ENCODE measurements at regions not wholly inside any gene's neighbourhood (a gene's known extent, or its start where the extent isn't known, plus 50 kb on each side); places are given as distances from the start of the nearest gene placed in this dataset.
"Not testable (repeated sequence)": the region's sequence is repeated elsewhere in the genome, so short reads cannot be mapped to it uniquely, and the experiment has no call there.

DNA sequence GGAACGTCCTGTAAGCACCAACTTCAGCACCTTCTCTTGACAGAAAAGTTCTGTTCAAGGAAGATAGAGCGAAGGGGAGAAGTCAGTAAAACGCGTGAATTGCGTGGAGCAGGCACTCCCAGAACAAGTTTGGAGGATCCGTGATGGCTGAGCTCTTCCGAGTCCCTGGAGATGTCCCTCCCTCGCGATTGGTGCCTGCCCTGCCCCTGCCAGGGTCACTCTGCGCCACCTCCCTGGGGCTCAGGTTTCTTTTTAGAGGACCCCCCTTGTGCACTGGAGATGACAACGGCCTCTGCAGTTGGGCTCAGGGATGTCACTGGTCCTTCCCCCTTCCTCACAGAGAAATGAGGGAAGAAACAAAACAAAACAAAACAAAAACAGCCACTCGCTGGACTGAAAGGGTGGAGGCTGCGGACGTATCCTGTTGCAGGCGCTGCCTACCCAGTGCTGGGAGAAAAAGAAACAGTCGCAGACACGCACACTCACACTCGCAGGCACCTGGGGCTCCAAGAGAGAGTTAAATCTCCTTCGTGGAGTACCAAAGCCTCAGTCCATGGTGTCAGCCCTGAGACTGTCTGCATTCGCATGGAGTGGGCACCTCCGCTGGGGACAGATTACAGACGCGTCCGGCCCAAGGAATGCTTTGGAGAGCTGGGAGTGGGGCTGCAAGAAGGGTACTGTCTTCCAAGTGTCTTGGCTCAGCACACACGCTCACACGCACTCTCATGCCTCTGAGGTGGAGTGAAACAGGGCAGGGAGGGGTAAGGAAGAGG lies 512.7 kb downstream of the SLCO4C1 start:
- Histone ChIP-seq H3K36me3 (ENCODE audit: insufficient read depth, low read length) (no peaks in the 10 kb centered on the region), H3F3A (ENCODE audit: low read depth) (no peaks in the 10 kb centered on the region), H3K9ac (ENCODE audit: low read depth, low read length, poor library complexity, severe bottlenecking) (no peak overlapping the region), H3K9me3 (ENCODE audit: insufficient read depth, low read depth, low read length) (no peaks in the 10 kb centered on the region), H3K27me3 (ENCODE audit: insufficient read depth, low read length, poor library complexity, severe bottlenecking) (no peaks in the 10 kb centered on the region), H3K4me2 (ENCODE audit: low read depth, low read length, poor library complexity, severe bottlenecking) (no peak overlapping the region), H3K9me2 (replicated peaks; ENCODE audit: low read depth, low read length) (no peaks in the 10 kb centered on the region), H3K79me2 (ENCODE audit: insufficient read depth, low read length) (no peaks in the 10 kb centered on the region), H3K4me3 (ENCODE audit: low read length, poor library complexity, severe bottlenecking) (no peak overlapping the region), H4K20me1 (ENCODE audit: insufficient read depth, low read length, poor library complexity, severe bottlenecking) (no peaks in the 10 kb centered on the region), H2AFZ (ENCODE audit: low read length) (no peak overlapping the region), H3K4me1 (ENCODE audit: insufficient read depth, low read length, poor library complexity, severe bottlenecking) (no peaks in the 10 kb centered on the region)
- TF ChIP-seq, protein P1, sequence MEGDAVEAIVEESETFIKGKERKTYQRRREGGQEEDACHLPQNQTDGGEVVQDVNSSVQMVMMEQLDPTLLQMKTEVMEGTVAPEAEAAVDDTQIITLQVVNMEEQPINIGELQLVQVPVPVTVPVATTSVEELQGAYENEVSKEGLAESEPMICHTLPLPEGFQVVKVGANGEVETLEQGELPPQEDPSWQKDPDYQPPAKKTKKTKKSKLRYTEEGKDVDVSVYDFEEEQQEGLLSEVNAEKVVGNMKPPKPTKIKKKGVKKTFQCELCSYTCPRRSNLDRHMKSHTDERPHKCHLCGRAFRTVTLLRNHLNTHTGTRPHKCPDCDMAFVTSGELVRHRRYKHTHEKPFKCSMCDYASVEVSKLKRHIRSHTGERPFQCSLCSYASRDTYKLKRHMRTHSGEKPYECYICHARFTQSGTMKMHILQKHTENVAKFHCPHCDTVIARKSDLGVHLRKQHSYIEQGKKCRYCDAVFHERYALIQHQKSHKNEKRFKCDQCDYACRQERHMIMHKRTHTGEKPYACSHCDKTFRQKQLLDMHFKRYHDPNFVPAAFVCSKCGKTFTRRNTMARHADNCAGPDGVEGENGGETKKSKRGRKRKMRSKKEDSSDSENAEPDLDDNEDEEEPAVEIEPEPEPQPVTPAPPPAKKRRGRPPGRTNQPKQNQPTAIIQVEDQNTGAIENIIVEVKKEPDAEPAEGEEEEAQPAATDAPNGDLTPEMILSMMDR (conservative IDR thresholded peaks at IDR 0.05; ENCODE audit: low read length), result no peak
- TF ChIP-seq EZH2phosphoT487 (IDR thresholded peaks at IDR 0.05; ENCODE audit: borderline replicate concordance), result no peak

DNA sequence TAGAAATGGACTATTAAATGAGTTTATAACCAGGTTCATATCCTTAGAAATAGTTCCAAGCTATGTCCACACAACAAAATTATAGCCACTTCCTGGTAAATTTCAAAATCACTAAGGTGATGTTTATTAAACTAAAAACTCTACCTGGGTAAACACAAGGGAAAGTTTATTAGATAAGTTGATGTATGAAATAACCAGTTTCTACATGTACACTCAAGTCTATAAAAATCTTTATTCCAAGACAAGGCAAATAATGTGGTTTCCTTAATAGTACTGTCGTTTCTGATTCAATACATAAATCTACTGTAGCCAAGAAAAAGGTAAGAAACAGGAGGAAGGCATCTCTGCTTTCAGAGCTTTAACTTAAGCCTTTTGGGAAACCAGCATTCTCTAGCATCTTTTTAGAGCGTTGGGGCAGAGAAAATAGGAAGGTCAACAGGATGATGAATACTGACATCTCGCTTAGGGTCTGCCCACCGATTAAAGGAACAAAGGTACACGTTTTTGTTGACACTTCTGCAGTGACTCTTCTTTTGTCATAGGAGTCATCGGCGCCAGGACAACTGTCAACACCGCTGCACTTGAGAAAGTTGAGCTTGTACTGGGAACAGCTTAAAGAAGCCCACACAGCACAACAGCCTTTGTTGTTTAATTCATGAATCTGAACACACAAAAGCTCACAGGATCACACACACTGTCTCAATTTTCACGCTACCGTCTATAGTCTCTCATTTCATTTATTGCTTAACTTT lies 513.6 kb downstream of the SLCO4C1 start:
- no peaks in the 10 kb centered on the region for H3K79me2 ChIP-seq (ENCODE audit: insufficient read depth, low read length)
- no peaks in the 10 kb centered on the region for H3K9me3 ChIP-seq (ENCODE audit: insufficient read depth, low read depth, low read length)
- H3K9me2 ChIP-seq (replicated peaks; ENCODE audit: low read depth, low read length), result no peaks in the 10 kb centered on the region
- H3K9ac ChIP-seq (ENCODE audit: low read depth, low read length, poor library complexity, severe bottlenecking), result no peak overlapping the region
- H3K36me3 ChIP-seq (ENCODE audit: insufficient read depth, low read length), result no peaks in the 10 kb centered on the region
- H4K20me1 ChIP-seq (ENCODE audit: insufficient read depth, low read length, poor library complexity, severe bottlenecking), result no peaks in the 10 kb centered on the region
- H3K4me3 ChIP-seq (ENCODE audit: low read length, poor library complexity, severe bottlenecking), result no peak overlapping the region
- H2AFZ ChIP-seq (ENCODE audit: low read length), result no peak overlapping the region
- no peaks in the 10 kb centered on the region for H3K4me1 ChIP-seq (ENCODE audit: insufficient read depth, low read length, poor library complexity, severe bottlenecking)
- H3K27me3 ChIP-seq (ENCODE audit: insufficient read depth, low read length, poor library complexity, severe bottlenecking), result no peaks in the 10 kb centered on the region
- no peaks in the 10 kb centered on the region for H3F3A ChIP-seq (ENCODE audit: low read depth)
- H3K4me2 ChIP-seq (ENCODE audit: low read depth, low read length, poor library complexity, severe bottlenecking), result no peak overlapping the region
- no peak for TF ChIP-seq EZH2phosphoT487 (IDR thresholded peaks at IDR 0.05; ENCODE audit: borderline replicate concordance)
- TF ChIP-seq, protein P1 (conservative IDR thresholded peaks at IDR 0.05; ENCODE audit: low read length), result no peak

DNA sequence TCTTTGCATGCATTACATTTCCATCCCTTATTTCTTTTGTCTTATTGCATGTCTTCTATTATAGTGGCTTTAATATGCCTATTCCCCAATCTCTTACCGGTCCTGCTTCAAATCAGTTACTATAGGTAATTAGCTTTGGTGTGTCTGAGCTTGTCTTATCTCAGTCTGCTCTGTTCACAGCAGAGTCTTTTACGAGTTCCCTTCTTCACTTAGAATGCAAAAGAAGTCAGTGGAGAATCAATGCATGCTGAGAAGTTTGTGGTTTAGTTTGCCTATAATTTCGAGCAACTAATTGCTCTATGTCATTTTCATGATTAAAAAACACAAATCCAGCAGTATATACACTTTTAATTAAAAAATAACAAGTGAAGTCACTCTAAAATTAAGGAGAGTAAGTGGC lies 545.0 kb downstream of the SLCO4C1 start:
- Histone ChIP-seq H3K4me1 (ENCODE audit: insufficient read depth, low read length, poor library complexity, severe bottlenecking) (no peaks in the 10 kb centered on the region), H3K4me3 (ENCODE audit: low read length, poor library complexity, severe bottlenecking) (no peak overlapping the region)

DNA sequence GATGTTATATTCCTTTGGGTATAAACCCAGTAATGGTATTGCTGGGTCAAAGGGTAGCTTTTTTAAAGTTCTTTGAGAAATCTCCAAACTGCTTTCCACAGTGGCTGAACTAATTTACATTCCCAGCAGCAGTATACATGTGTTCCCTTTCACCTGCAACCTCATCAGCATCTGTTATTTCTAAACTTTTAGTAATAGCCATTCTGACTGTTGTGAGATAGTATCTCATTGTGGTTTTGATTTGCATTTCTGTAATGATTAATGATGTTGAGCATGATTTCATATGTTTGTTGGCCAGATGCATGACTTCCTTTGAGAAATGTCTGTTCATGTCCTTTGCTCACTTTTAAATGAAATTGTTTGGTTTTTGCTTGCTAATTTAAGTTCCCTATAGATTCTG lies 553.1 kb downstream of the SLCO4C1 start:
- not testable (repeated sequence) for H3K9ac ChIP-seq (ENCODE audit: low read depth, low read length, poor library complexity, severe bottlenecking); H3K4me3 ChIP-seq (ENCODE audit: low read length, poor library complexity, severe bottlenecking); H3K9me2 ChIP-seq (replicated peaks; ENCODE audit: low read depth, low read length); H3K4me2 ChIP-seq (ENCODE audit: low read depth, low read length, poor library complexity, severe bottlenecking); H3K4me1 ChIP-seq (ENCODE audit: insufficient read depth, low read length, poor library complexity, severe bottlenecking); H3K79me2 ChIP-seq (ENCODE audit: insufficient read depth, low read length); H3K9me3 ChIP-seq (ENCODE audit: insufficient read depth, low read depth, low read length); H2AFZ ChIP-seq (ENCODE audit: low read length); H3F3A ChIP-seq (ENCODE audit: low read depth); H3K27me3 ChIP-seq (ENCODE audit: insufficient read depth, low read length, poor library complexity, severe bottlenecking); H4K20me1 ChIP-seq (ENCODE audit: insufficient read depth, low read length, poor library complexity, severe bottlenecking); H3K36me3 ChIP-seq (ENCODE audit: insufficient read depth, low read length)

More for the DNA sequence above, 545.0 kb downstream of the SLCO4C1 start:
- no peak for TF ChIP-seq EZH2phosphoT487 (IDR thresholded peaks at IDR 0.05; ENCODE audit: borderline replicate concordance)
- TF ChIP-seq, protein P1 (conservative IDR thresholded peaks at IDR 0.05; ENCODE audit: low read length), result no peak
- H3K27me3 ChIP-seq (ENCODE audit: insufficient read depth, low read length, poor library complexity, severe bottlenecking), result no peaks in the 10 kb centered on the region
- no peaks in the 10 kb centered on the region for H3K9me3 ChIP-seq (ENCODE audit: insufficient read depth, low read depth, low read length)
- no peak overlapping the region for H3K4me2 ChIP-seq (ENCODE audit: low read depth, low read length, poor library complexity, severe bottlenecking)
- H4K20me1 ChIP-seq (ENCODE audit: insufficient read depth, low read length, poor library complexity, severe bottlenecking), result no peaks in the 10 kb centered on the region
- no peaks in the 10 kb centered on the region for H3K36me3 ChIP-seq (ENCODE audit: insufficient read depth, low read length)
- no peak overlapping the region for H3K9ac ChIP-seq (ENCODE audit: low read depth, low read length, poor library complexity, severe bottlenecking)
- H3F3A ChIP-seq (ENCODE audit: low read depth), result no peaks in the 10 kb centered on the region
- H2AFZ ChIP-seq (ENCODE audit: low read length), result no peak overlapping the region
- no peaks in the 10 kb centered on the region for H3K9me2 ChIP-seq (replicated peaks; ENCODE audit: low read depth, low read length)
- no peaks in the 10 kb centered on the region for H3K79me2 ChIP-seq (ENCODE audit: insufficient read depth, low read length)
